ENCODE measurements at regions not wholly inside any gene's neighbourhood (a gene's known extent, or its start where the extent isn't known, plus 50 kb on each side); places are given as distances from the start of the nearest gene placed in this dataset.
"Not testable (repeated sequence)": the region's sequence is repeated elsewhere in the genome, so short reads cannot be mapped to it uniquely, and the experiment has no call there.

GRCh38 chr3:137820366-137820765 lies 56.3 kb downstream of the SOX14 start:
- DNase-seq (ENCODE audit: low read depth in 2 of 2) = no peak

GRCh38 chr3:137835096-137835495 lies 71.0 kb downstream of the SOX14 start:
- DNase-seq (ENCODE audit: low read depth in 2 of 2) = no peak

- DNase-seq (ENCODE audit: low read depth in 2 of 2) = no peak
Measured at GRCh38 chr3:137845194-137845593, 81.1 kb downstream of the SOX14 start.

GRCh38 chr3:137845666-137846065 lies 81.6 kb downstream of the SOX14 start:
- DNase-seq (ENCODE audit: low read depth in 2 of 2) = no peak

GRCh38 chr3:137852391-137852830 lies 88.3 kb downstream of the SOX14 start:
- DNase-seq (ENCODE audit: low read depth in 2 of 2) = no peak

- DNase-seq (ENCODE audit: low read depth in 2 of 2) = no peak
Measured at GRCh38 chr3:137854533-137855261, 90.6 kb downstream of the SOX14 start.

GRCh38 chr3:137866001-137866400 lies 101.9 kb downstream of the SOX14 start:
- no peak for DNase-seq (ENCODE audit: low read depth in 2 of 2)

- DNase-seq (ENCODE audit: low read depth in 2 of 2) = no peak
Measured at GRCh38 chr3:137866933-137867332, 102.8 kb downstream of the SOX14 start.

GRCh38 chr3:137867611-137868010 lies 103.5 kb downstream of the SOX14 start:
- DNase-seq (ENCODE audit: low read depth in 2 of 2) = no peak

GRCh38 chr3:137869022-137869421 lies 104.9 kb downstream of the SOX14 start:
- no peak for DNase-seq (ENCODE audit: low read depth in 2 of 2)

GRCh38 chr3:137872589-137872988 lies 108.5 kb downstream of the SOX14 start:
- not testable (repeated sequence) for DNase-seq (ENCODE audit: low read depth in 2 of 2)

- DNase-seq (ENCODE audit: low read depth in 2 of 2) = not testable (repeated sequence)
Measured at GRCh38 chr3:137896842-137897241, 113.1 kb upstream of the CLDN18 start.

GRCh38 chr3:137906985-137907649 lies 102.8 kb upstream of the CLDN18 start:
- no peak for DNase-seq (ENCODE audit: low read depth in 2 of 2)

- DNase-seq (ENCODE audit: low read depth in 2 of 2) = no peak
Measured at GRCh38 chr3:137924628-137925027, 85.3 kb upstream of the CLDN18 start.

- no peak for DNase-seq (ENCODE audit: low read depth in 2 of 2)
Measured at GRCh38 chr3:137925080-137925479, 84.9 kb upstream of the CLDN18 start.

GRCh38 chr3:137926991-137927390 lies 83.0 kb upstream of the CLDN18 start:
- DNase-seq (ENCODE audit: low read depth in 2 of 2) = no peak

GRCh38 chr3:137930976-137931375 lies 79.0 kb upstream of the CLDN18 start:
- no peak for DNase-seq (ENCODE audit: low read depth in 2 of 2)

- no peak for DNase-seq (ENCODE audit: low read depth in 2 of 2)
Measured at GRCh38 chr3:137938876-137939275, 71.1 kb upstream of the CLDN18 start.

- no peak for DNase-seq (ENCODE audit: low read depth in 2 of 2)
Measured at GRCh38 chr3:137944593-137944992, 65.4 kb upstream of the CLDN18 start.

- DNase-seq (ENCODE audit: low read depth in 2 of 2) = peak in 1 of 2 donors; percentile 16
Measured at GRCh38 chr3:137946356-137946973, 63.5 kb upstream of the CLDN18 start.

- no peak for DNase-seq (ENCODE audit: low read depth in 2 of 2)
Measured at GRCh38 chr3:137947117-137947516, 62.8 kb upstream of the CLDN18 start.

GRCh38 chr3:137948400-137949072 lies 61.4 kb upstream of the CLDN18 start:
- no peak for DNase-seq (ENCODE audit: low read depth in 2 of 2)

All from stimulated activated CD8-positive, alpha-beta memory T cell treated with anti-CD3 and anti-CD28 coated beads, Interleukin-2, amount 100 ng/mL, for 1 hour (primary cell).